HFFc6 (cell line): ENCODE measurements at regions not wholly inside any gene's neighbourhood (a gene's known extent, or its start where the extent isn't known, plus 50 kb on each side); places are given as distances from the start of the nearest gene placed in this dataset.

ENCODE experiments used
- DNase-seq: peaks from one replicate; pipeline ENCODE4 v3.0.0-alpha.2; 2018
- H3K27ac Mint-ChIP-seq: 2 replicates; pipeline ENCODE4 v1.8.0; 2020; ENCODE audit warnings: mild to moderate bottlenecking, mixed read lengths
- H3K27me3 Mint-ChIP-seq: 2 replicates; pipeline ENCODE4 v1.8.0; 2021; ENCODE audit warnings: mild to moderate bottlenecking, moderate library complexity, mixed read lengths; ENCODE audit not compliant: insufficient read depth
- H3K36me3 Mint-ChIP-seq: 2 replicates; pipeline ENCODE4 v1.8.0; 2021; ENCODE audit warnings: low read depth, mixed read lengths
- H3K4me1 Mint-ChIP-seq: 2 replicates; pipeline ENCODE4 v1.8.0; 2020; ENCODE audit warnings: low read depth, mixed read lengths
- H3K4me3 Mint-ChIP-seq: 2 replicates; pipeline ENCODE4 v1.8.0; 2020; ENCODE audit warnings: mild to moderate bottlenecking, moderate library complexity, mixed read lengths
- H3K9me3 Mint-ChIP-seq: 2 replicates; pipeline ENCODE4 v1.8.0; 2020; ENCODE audit warnings: mild to moderate bottlenecking, mixed read lengths
- CTCF ChIP-seq: fragments of 200-600 bp; sonication (generic); IDR thresholded peaks from 2 replicates; pipeline ENCODE4 v1.5.0; 2021; ENCODE audit warnings: antibody characterized with exemption, mild to moderate bottlenecking

- Mint-ChIP-seq H3K27ac (no peak overlapping the region), H3K9me3 (peaks cover 31% of the 10 kb centered on the region), H3K4me3 (no peak overlapping the region), H3K27me3 (no peaks in the 10 kb centered on the region; the same call in 1 of the 2 replicates), H3K4me1 (no peaks in the 10 kb centered on the region), H3K36me3 (peaks cover 4% of the 10 kb centered on the region; the same call in 1 of the 2 replicates)
- TF ChIP-seq CTCF, result no peak
- peak; percentile 5 for DNase-seq
These were observed 531.1 kb downstream of the CETN3 start for GRCh38 chr5:89878140-89879132.

GRCh38 chr5:89871906-89872305 is 537.6 kb downstream of the CETN3 start:
- Mint-ChIP-seq H3K9me3 (peaks cover 13% of the 10 kb centered on the region), H3K4me3 (no peak overlapping the region), H3K4me1 (no peaks in the 10 kb centered on the region), H3K27ac (no peak overlapping the region), H3K36me3 (no peaks in the 10 kb centered on the region), H3K27me3 (no peaks in the 10 kb centered on the region)
- TF ChIP-seq CTCF, result no peak
- no peak for DNase-seq

GRCh38 chr5:89869346-89869745 is 540.2 kb downstream of the CETN3 start:
- no peaks in the 10 kb centered on the region for H3K27me3 Mint-ChIP-seq
- DNase-seq, result no peak
- H3K4me1 Mint-ChIP-seq, result no peaks in the 10 kb centered on the region
- no peaks in the 10 kb centered on the region for H3K36me3 Mint-ChIP-seq
- H3K4me3 Mint-ChIP-seq, result no peak overlapping the region
- H3K9me3 Mint-ChIP-seq, result 0 out of 2 replicates have a peak, but pooled peaks cover 13% of the 10 kb centered on the region
- no peak overlapping the region for H3K27ac Mint-ChIP-seq
- no peak for TF ChIP-seq CTCF

GRCh38 chr5:89866410-89866809 is 543.1 kb downstream of the CETN3 start:
- H3K27ac Mint-ChIP-seq, result no peak overlapping the region
- no peaks in the 10 kb centered on the region for H3K4me1 Mint-ChIP-seq
- no peak overlapping the region for H3K4me3 Mint-ChIP-seq
- TF ChIP-seq CTCF, result no peak
- no peaks in the 10 kb centered on the region for H3K27me3 Mint-ChIP-seq
- peaks cover 26% of the 10 kb centered on the region for H3K9me3 Mint-ChIP-seq
- H3K36me3 Mint-ChIP-seq, result no peaks in the 10 kb centered on the region
- no peak for DNase-seq

GRCh38 chr5:89864941-89865340 is 544.6 kb downstream of the CETN3 start:
- no peak for DNase-seq
- no peaks in the 10 kb centered on the region for H3K4me1 Mint-ChIP-seq
- no peak overlapping the region for H3K27ac Mint-ChIP-seq
- H3K36me3 Mint-ChIP-seq, result no peaks in the 10 kb centered on the region
- H3K27me3 Mint-ChIP-seq, result no peaks in the 10 kb centered on the region
- no peak for TF ChIP-seq CTCF
- no peak overlapping the region for H3K4me3 Mint-ChIP-seq
- peaks cover 25% of the 10 kb centered on the region for H3K9me3 Mint-ChIP-seq
